Neural cell (in vitro differentiated cells): ENCODE measurements at regions not wholly inside any gene's neighbourhood (a gene's known extent, or its start where the extent isn't known, plus 50 kb on each side); places are given as distances from the start of the nearest gene placed in this dataset.

ENCODE experiments used
- EP300 ChIP-seq: fragments of 450-650 bp; conservative IDR thresholded peaks from 2 replicates; pipeline ENCODE4 v1.6.1; 2014; ENCODE audit warnings: antibody characterized with exemption, mild to moderate bottlenecking, moderate library complexity; ENCODE audit not compliant: poor library complexity, severe bottlenecking
- EZH2 ChIP-seq: fragments of 200-600, 300-800 bp; shearing (Covaris generic), sonication (generic); IDR thresholded peaks from 2 replicates; pipeline ENCODE4 v1.6.1; 2014; ENCODE audit warnings: antibody characterized with exemption, low read length, borderline replicate concordance, mild to moderate bottlenecking; ENCODE audit not compliant: insufficient read depth, poor library complexity, severe bottlenecking
- POLR2AphosphoS5 ChIP-seq: IDR thresholded peaks from 2 replicates; pipeline ENCODE4 v1.6.1; 2012
- RAD21 ChIP-seq: fragments of 450-650 bp; conservative IDR thresholded peaks from 2 replicates; pipeline ENCODE4 v1.6.1; 2014; ENCODE audit warnings: antibody characterized with exemption, mild to moderate bottlenecking, moderate library complexity
- SMC3 ChIP-seq: fragments of 450-650 bp; conservative IDR thresholded peaks from 2 replicates; pipeline ENCODE4 v1.6.1; 2014; ENCODE audit warnings: antibody characterized with exemption, mild to moderate bottlenecking, moderate library complexity; ENCODE audit not compliant: poor library complexity
- TAF1 ChIP-seq: IDR thresholded peaks from 2 replicates; pipeline ENCODE4 v1.6.1; 2012; ENCODE audit warnings: low read depth
- TF ChIP-seq, protein P1 (sequence below): fragments of 450-650 bp; IDR thresholded peaks from 2 replicates; pipeline ENCODE4 v1.5.1; 2014; ENCODE audit warnings: antibody characterized with exemption, mild to moderate bottlenecking, moderate library complexity; ENCODE audit not compliant: poor library complexity, severe bottlenecking
- TF ChIP-seq, protein P2 (sequence below): IDR thresholded peaks from 2 replicates; pipeline ENCODE4 v1.6.1; 2012; ENCODE audit warnings: borderline replicate concordance

DNA sequence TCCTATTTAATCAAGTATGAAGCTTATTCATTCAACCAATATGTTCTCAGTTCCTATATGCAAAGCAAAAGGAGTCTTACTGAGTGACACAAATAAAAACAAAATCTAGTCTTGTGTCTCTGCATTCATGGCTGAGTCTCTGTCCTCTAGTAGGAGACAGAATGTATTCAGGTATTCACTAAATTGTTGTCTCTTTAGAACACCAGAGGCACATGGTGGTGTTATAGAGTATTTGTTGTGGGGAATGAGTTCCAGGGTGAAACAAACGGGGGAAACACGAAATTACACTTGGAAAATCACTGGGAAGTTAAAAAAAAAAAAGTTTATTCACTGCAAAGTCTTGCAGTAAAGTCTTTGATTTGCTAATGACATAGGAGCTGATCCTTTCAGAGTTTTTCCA lies 131.7 kb upstream of the FSHR start:
- TF ChIP-seq, protein P1, sequence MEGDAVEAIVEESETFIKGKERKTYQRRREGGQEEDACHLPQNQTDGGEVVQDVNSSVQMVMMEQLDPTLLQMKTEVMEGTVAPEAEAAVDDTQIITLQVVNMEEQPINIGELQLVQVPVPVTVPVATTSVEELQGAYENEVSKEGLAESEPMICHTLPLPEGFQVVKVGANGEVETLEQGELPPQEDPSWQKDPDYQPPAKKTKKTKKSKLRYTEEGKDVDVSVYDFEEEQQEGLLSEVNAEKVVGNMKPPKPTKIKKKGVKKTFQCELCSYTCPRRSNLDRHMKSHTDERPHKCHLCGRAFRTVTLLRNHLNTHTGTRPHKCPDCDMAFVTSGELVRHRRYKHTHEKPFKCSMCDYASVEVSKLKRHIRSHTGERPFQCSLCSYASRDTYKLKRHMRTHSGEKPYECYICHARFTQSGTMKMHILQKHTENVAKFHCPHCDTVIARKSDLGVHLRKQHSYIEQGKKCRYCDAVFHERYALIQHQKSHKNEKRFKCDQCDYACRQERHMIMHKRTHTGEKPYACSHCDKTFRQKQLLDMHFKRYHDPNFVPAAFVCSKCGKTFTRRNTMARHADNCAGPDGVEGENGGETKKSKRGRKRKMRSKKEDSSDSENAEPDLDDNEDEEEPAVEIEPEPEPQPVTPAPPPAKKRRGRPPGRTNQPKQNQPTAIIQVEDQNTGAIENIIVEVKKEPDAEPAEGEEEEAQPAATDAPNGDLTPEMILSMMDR = no peak
- TF ChIP-seq EP300 = no peak
- no peak for TF ChIP-seq EZH2
- no peak for TF ChIP-seq POLR2AphosphoS5
- TF ChIP-seq RAD21 = no peak
- TF ChIP-seq, protein P2, sequence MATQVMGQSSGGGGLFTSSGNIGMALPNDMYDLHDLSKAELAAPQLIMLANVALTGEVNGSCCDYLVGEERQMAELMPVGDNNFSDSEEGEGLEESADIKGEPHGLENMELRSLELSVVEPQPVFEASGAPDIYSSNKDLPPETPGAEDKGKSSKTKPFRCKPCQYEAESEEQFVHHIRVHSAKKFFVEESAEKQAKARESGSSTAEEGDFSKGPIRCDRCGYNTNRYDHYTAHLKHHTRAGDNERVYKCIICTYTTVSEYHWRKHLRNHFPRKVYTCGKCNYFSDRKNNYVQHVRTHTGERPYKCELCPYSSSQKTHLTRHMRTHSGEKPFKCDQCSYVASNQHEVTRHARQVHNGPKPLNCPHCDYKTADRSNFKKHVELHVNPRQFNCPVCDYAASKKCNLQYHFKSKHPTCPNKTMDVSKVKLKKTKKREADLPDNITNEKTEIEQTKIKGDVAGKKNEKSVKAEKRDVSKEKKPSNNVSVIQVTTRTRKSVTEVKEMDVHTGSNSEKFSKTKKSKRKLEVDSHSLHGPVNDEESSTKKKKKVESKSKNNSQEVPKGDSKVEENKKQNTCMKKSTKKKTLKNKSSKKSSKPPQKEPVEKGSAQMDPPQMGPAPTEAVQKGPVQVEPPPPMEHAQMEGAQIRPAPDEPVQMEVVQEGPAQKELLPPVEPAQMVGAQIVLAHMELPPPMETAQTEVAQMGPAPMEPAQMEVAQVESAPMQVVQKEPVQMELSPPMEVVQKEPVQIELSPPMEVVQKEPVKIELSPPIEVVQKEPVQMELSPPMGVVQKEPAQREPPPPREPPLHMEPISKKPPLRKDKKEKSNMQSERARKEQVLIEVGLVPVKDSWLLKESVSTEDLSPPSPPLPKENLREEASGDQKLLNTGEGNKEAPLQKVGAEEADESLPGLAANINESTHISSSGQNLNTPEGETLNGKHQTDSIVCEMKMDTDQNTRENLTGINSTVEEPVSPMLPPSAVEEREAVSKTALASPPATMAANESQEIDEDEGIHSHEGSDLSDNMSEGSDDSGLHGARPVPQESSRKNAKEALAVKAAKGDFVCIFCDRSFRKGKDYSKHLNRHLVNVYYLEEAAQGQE = no peak
- TF ChIP-seq SMC3 = no peak
- TF ChIP-seq TAF1 = no peak
